ENCODE measurements at regions not wholly inside any gene's neighbourhood (a gene's known extent, or its start where the extent isn't known, plus 50 kb on each side); places are given as distances from the start of the nearest gene placed in this dataset.

DNA sequence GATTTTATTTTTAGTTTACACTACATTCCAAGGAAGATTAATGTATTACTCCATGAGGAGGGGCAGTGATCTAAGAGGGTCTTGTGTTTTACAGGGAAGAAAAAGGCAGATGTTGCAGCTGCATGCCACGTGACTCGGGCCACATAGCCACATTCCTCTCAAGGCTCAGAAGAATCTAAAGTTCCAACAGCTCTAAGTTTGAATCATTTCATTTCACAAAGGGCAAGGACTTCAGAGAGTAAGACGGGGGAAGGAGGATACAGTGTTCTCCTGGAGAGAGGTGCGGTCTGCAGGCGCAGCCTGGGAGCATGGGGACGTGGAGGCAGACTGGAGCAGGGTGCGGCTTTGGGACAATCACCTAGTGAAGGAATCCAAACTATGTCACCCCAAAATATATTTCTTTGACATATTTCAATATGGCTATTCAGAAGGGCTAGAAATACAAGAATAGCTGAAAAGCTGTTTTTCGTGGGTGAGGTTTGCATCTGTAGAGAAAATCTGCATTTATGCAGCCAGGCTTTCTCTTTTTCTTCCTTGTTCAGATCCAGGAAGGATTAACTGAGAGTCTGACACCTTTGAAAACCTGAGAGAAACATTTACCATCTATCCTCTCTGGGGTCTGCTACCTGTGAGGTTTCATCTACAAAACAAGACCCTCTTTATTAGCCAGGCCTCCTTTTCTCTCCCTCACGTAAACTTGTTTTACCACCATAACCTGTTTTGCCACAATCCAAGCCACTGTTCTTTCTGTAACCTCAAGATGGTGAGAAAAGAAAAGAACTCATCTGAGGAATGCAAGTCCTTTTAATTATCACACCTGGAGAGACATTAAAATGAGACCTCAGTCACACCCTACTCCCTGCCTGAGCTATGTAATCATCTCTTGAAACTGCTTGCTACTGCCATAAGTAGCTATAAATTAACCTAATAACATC is 165.1 kb upstream of the NDUFV2 start:
- DNase-seq (ENCODE audit: low spot score): no peak
- Histone ChIP-seq H3K36me3 (ENCODE audit: insufficient read depth, low read length) (no peaks in the 10 kb centered on the region; the same call in 1 of the 2 replicates), H3K4me3 (ENCODE audit: low read depth, low read length, poor library complexity, severe bottlenecking) (no peak overlapping the region), H3K79me2 (ENCODE audit: insufficient read depth, low read depth, low read length) (no peaks in the 10 kb centered on the region), H3K9me2 (ENCODE audit: insufficient read depth, low read length) (no peaks in the 10 kb centered on the region), H3K4me2 (ENCODE audit: low read length) (no peak overlapping the region), H2AFZ (ENCODE audit: low read length) (peak overlapping the region; percentile 7; the same call in 1 of the 2 replicates), H4K20me1 (ENCODE audit: insufficient read depth, low read length) (no peaks in the 10 kb centered on the region), H3K27ac (ENCODE audit: low read depth, low read length, poor library complexity, severe bottlenecking) (no peak overlapping the region), H3K9me3 (ENCODE audit: low read length) (peaks cover 11% of the 10 kb centered on the region; the same call in 1 of the 2 replicates), H3K4me1 (ENCODE audit: insufficient read depth, low read length, poor library complexity, severe bottlenecking) (peaks cover 42% of the 10 kb centered on the region)
- ChIA-PET CTCF (ENCODE audit: unreplicated experiment) (no interaction called here), POLR2A (interaction anchor here (0.6 to 1.2 kb wide), 4 partner anchors 25 to 283 kb away, joined by 3 to 4 read pairs (median 3); no protein-coding TSS in a partner anchor)
- TF ChIP-seq, protein P1, sequence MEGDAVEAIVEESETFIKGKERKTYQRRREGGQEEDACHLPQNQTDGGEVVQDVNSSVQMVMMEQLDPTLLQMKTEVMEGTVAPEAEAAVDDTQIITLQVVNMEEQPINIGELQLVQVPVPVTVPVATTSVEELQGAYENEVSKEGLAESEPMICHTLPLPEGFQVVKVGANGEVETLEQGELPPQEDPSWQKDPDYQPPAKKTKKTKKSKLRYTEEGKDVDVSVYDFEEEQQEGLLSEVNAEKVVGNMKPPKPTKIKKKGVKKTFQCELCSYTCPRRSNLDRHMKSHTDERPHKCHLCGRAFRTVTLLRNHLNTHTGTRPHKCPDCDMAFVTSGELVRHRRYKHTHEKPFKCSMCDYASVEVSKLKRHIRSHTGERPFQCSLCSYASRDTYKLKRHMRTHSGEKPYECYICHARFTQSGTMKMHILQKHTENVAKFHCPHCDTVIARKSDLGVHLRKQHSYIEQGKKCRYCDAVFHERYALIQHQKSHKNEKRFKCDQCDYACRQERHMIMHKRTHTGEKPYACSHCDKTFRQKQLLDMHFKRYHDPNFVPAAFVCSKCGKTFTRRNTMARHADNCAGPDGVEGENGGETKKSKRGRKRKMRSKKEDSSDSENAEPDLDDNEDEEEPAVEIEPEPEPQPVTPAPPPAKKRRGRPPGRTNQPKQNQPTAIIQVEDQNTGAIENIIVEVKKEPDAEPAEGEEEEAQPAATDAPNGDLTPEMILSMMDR (conservative IDR thresholded peaks at IDR 0.05; ENCODE audit: low read length): no peak
- no peak for TF ChIP-seq EZH2phosphoT487 (IDR thresholded peaks at IDR 0.05; ENCODE audit: borderline replicate concordance, low read depth, low read length)
- intact Hi-C loops (cut with micrococcal nuclease; ENCODE audit: unreplicated experiment): no loop called here
- no TSS peak for BruUV-seq (replicated peaks)

DNA sequence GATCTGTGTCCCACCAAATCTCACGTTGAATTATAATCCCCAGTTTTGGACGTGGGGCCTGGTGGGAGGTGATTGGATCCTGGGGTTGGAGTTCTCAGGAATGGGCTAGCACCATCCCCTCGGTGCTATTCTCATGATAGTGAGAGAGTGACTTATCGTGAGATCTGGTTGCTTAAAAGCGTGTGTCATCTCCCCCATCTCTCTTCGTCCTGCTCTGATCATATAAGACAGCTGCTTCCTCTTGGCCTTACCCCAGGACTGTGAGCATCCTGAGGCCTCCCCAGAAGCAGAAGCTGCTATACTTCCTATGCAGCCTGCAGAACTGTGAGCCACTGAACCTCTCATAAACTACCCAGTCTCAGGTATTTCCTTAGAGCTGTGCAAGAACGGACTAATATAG is 163.7 kb upstream of the NDUFV2 start:
- no peaks in the 10 kb centered on the region for H3K36me3 ChIP-seq (ENCODE audit: insufficient read depth, low read length)
- H3K4me3 ChIP-seq (ENCODE audit: low read depth, low read length, poor library complexity, severe bottlenecking): no peak overlapping the region
- ChIA-PET POLR2A (interaction anchor here (0.9 to 1.7 kb wide), 5 partner anchors 10 to 231 kb away, joined by 3 to 4 read pairs (median 3); no protein-coding TSS in a partner anchor), CTCF (ENCODE audit: unreplicated experiment) (no interaction called here)
- no peaks in the 10 kb centered on the region for H4K20me1 ChIP-seq (ENCODE audit: insufficient read depth, low read length)
- DNase-seq (ENCODE audit: low spot score): peak; percentile 72
- peak overlapping the region; percentile 73 for H2AFZ ChIP-seq (ENCODE audit: low read length)
- intact Hi-C loops (cut with micrococcal nuclease; ENCODE audit: unreplicated experiment): no loop called here
- peak overlapping the region; percentile 4; the same call in 1 of the 2 replicates for H3K4me2 ChIP-seq (ENCODE audit: low read length)
- peaks cover 56% of the 10 kb centered on the region for H3K4me1 ChIP-seq (ENCODE audit: insufficient read depth, low read length, poor library complexity, severe bottlenecking)
- no peaks in the 10 kb centered on the region for H3K79me2 ChIP-seq (ENCODE audit: insufficient read depth, low read depth, low read length)
- BruUV-seq (replicated peaks): no TSS peak
- H3K27ac ChIP-seq (ENCODE audit: low read depth, low read length, poor library complexity, severe bottlenecking): peak overlapping the region; percentile 40
- H3K9me2 ChIP-seq (ENCODE audit: insufficient read depth, low read length): no peaks in the 10 kb centered on the region
- TF ChIP-seq, protein P1 (conservative IDR thresholded peaks at IDR 0.05; ENCODE audit: low read length): no peak
- TF ChIP-seq EZH2phosphoT487 (IDR thresholded peaks at IDR 0.05; ENCODE audit: borderline replicate concordance, low read depth, low read length): no peak
- H3K9me3 ChIP-seq (ENCODE audit: low read length): peaks cover 8% of the 10 kb centered on the region; the same call in 1 of the 2 replicates

All from OCI-LY7 (cell line).